GM12873 (cell line): ENCODE measurements at regions not wholly inside any gene's neighbourhood (a gene's known extent, or its start where the extent isn't known, plus 50 kb on each side); places are given as distances from the start of the nearest gene placed in this dataset.

Experiments used
- TF ChIP-seq, protein P1 (sequence below): IDR thresholded peaks from 2 replicates; pipeline ENCODE4 v1.5.1; 2012; ENCODE audit warnings: low read depth, mild to moderate bottlenecking, moderate library complexity, low read length, control low read depth; ENCODE audit not compliant: insufficient read depth; ENCODE audit errors: missing control alignments

- TF ChIP-seq, protein P1, sequence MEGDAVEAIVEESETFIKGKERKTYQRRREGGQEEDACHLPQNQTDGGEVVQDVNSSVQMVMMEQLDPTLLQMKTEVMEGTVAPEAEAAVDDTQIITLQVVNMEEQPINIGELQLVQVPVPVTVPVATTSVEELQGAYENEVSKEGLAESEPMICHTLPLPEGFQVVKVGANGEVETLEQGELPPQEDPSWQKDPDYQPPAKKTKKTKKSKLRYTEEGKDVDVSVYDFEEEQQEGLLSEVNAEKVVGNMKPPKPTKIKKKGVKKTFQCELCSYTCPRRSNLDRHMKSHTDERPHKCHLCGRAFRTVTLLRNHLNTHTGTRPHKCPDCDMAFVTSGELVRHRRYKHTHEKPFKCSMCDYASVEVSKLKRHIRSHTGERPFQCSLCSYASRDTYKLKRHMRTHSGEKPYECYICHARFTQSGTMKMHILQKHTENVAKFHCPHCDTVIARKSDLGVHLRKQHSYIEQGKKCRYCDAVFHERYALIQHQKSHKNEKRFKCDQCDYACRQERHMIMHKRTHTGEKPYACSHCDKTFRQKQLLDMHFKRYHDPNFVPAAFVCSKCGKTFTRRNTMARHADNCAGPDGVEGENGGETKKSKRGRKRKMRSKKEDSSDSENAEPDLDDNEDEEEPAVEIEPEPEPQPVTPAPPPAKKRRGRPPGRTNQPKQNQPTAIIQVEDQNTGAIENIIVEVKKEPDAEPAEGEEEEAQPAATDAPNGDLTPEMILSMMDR: no peak
These were observed 249.1 kb upstream of the SMARCA2 start for GRCh38 chr9:1766042-1766441.

GRCh38 chr9:1768561-1768960, 246.6 kb upstream of the SMARCA2 start:
- TF ChIP-seq, protein P1: no peak

DNA sequence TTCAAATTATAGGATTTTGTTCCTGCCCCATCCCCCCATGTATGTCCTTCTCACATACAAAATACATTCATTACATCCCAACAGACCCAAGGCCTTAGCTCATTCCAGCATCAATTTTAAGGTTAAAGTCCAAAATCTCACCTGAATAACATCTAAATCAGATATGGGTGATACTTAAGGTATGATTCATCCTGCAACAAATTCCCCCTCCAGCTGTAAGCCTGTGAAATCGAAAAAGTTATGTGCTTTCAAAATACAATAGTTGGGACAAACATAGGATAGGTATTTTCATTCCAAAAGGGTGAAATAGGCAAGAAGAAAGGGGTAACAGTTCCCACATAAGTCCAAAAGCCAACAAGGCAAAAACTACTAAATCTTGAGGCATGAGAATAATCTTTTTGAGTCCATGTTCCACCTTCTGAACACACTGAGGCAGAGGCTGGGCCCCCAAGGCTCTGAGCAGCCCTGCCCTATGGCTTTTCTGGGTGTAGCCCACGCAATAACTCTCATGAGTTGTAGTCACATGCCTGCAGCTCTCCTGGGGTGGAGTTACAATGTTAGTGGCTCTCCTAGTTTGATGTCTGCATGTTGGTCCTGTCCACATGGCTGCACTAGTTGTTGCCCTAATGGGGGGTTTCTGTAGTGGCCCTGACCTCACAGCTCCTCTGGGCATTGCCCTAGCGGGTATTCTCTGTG, 243.9 kb upstream of the SMARCA2 start:
- TF ChIP-seq, protein P1: no peak

GRCh38 chr9:1775230-1775629, 239.9 kb upstream of the SMARCA2 start:
- TF ChIP-seq, protein P1: no peak

- TF ChIP-seq, protein P1: no peak
These were observed 238.5 kb upstream of the SMARCA2 start for GRCh38 chr9:1776668-1777067.

- TF ChIP-seq, protein P1: no peak
These were observed 224.0 kb upstream of the SMARCA2 start for GRCh38 chr9:1791191-1791590.

DNA sequence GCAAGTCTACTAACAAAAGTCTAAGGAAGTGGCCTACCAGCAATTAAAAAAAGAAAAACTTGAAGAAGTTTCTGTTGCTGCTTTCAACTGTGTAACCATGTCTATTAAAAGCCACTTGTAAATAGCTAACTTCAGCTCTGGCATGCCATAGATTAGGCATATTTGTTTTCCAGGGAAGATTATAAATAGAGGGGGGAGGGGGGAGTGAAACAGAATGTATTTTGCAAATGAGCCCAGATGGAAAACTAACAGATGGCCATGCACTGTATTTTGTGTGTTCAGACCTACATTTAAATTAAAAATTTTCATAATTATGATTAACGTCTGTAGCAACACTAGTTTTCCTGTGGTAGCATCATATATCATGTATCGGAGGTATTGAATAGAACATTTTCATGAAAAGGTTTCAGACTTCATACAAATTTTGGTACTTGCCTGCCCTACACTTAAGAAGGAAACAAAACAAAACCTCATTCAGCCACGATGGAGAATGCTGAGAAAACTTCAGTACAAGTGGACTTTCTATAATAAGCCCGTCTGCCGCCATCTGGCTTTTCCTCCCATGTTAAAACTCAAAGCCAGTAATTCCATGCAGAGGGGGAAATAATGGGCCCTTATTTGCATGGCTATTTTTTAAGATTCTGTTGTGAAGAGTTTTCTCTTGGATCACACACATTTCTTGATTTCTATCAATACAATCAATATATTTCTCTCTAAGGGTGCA, 220.4 kb upstream of the SMARCA2 start:
- TF ChIP-seq, protein P1: no peak
